SH-SY5Y (cell line): ENCODE measurements at regions not wholly inside any gene's neighbourhood (a gene's known extent, or its start where the extent isn't known, plus 50 kb on each side); places are given as distances from the start of the nearest gene placed in this dataset.

Experiments used
- GATA2 ChIP-seq: IDR thresholded peaks from 2 replicates; pipeline ENCODE4 v1.6.1; 2011; ENCODE audit warnings: mild to moderate bottlenecking, low read depth, low read length
- GATA3 ChIP-seq: IDR thresholded peaks from 2 replicates; pipeline ENCODE4 v1.6.1; 2011; ENCODE audit warnings: low read depth, mild to moderate bottlenecking, low read length, moderate library complexity

DNA sequence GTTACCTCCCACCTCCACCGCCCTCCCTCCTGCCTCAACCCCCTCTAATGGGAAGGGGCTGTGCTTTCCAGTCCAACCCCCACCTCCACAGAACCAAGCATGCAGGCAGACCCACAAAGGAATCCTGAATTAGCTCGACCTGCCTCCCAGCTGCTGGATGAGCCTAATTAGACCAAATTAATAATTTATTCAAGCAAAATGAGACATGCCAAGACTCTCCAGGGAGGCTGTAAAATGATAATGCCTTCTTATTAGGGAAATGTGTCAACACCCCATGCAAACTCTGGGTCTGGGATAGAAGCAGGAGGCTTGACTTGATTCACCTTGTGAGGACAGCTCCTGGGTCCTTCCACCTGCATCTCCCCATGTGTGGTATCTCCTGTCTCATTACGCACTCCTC lies 59.4 kb upstream of the HMGXB4 start:
- TF ChIP-seq GATA2 = no peak
- no peak for TF ChIP-seq GATA3
